GM18502 (cell line): ENCODE measurements at regions not wholly inside any gene's neighbourhood (a gene's known extent, or its start where the extent isn't known, plus 50 kb on each side); places are given as distances from the start of the nearest gene placed in this dataset.
"Not testable (repeated sequence)": the region's sequence is repeated elsewhere in the genome, so short reads cannot be mapped to it uniquely, and the experiment has no call there.

Experiments used
- ATAC-seq: cut with Tn5 transposase; IDR thresholded peaks from one replicate; pipeline ENCODE4 v1.9.1; 2021; ENCODE audit warnings: mild to moderate bottlenecking; ENCODE audit not compliant: unreplicated experiment, poor library complexity

GRCh38 chr15:30688684-30689083, 62.8 kb downstream of the ARHGAP11B start:
- ATAC-seq, result not testable (repeated sequence)

- ATAC-seq, result not testable (repeated sequence)
Observed at GRCh38 chr15:30690153-30690552, 64.2 kb downstream of the ARHGAP11B start.

GRCh38 chr15:30695811-30696210, 69.9 kb downstream of the ARHGAP11B start:
- not testable (repeated sequence) for ATAC-seq

- peak; percentile 87 for ATAC-seq
Observed at GRCh38 chr15:30696439-30697314, 70.7 kb downstream of the ARHGAP11B start.

GRCh38 chr15:30697315-30697685, 71.4 kb downstream of the ARHGAP11B start:
- ATAC-seq, result peak; percentile 61

GRCh38 chr15:30700006-30700597, 74.2 kb downstream of the ARHGAP11B start:
- ATAC-seq, result not testable (repeated sequence)

GRCh38 chr15:30707976-30708685, 82.2 kb downstream of the ARHGAP11B start:
- ATAC-seq, result not testable (repeated sequence)

GRCh38 chr15:30708809-30709208, 82.9 kb downstream of the ARHGAP11B start:
- ATAC-seq, result not testable (repeated sequence)

- ATAC-seq, result not testable (repeated sequence)
Observed at GRCh38 chr15:30718038-30718643, 92.2 kb downstream of the ARHGAP11B start.

GRCh38 chr15:30719363-30719762, 93.4 kb downstream of the ARHGAP11B start:
- ATAC-seq, result not testable (repeated sequence)

GRCh38 chr15:30720825-30721224, 94.9 kb downstream of the ARHGAP11B start:
- not testable (repeated sequence) for ATAC-seq

- ATAC-seq, result not testable (repeated sequence)
Observed at GRCh38 chr15:30721529-30721928, 95.6 kb downstream of the ARHGAP11B start.

- ATAC-seq, result not testable (repeated sequence)
Observed at GRCh38 chr15:30723540-30724175, 97.7 kb downstream of the ARHGAP11B start.

GRCh38 chr15:30729880-30730590, 104.1 kb downstream of the ARHGAP11B start:
- not testable (repeated sequence) for ATAC-seq

- ATAC-seq, result not testable (repeated sequence)
Observed at GRCh38 chr15:30730633-30731032, 104.7 kb downstream of the ARHGAP11B start.

- not testable (repeated sequence) for ATAC-seq
Observed at GRCh38 chr15:30732100-30732499, 106.2 kb downstream of the ARHGAP11B start.

- not testable (repeated sequence) for ATAC-seq
Observed at GRCh38 chr15:30735884-30736564, 110.1 kb downstream of the ARHGAP11B start.

GRCh38 chr15:30742796-30743195, 116.9 kb downstream of the ARHGAP11B start:
- not testable (repeated sequence) for ATAC-seq

GRCh38 chr15:30749048-30749447, 123.1 kb downstream of the ARHGAP11B start:
- ATAC-seq, result not testable (repeated sequence)
